ENCODE measurements at regions not wholly inside any gene's neighbourhood (a gene's known extent, or its start where the extent isn't known, plus 50 kb on each side); places are given as distances from the start of the nearest gene placed in this dataset.

DNA sequence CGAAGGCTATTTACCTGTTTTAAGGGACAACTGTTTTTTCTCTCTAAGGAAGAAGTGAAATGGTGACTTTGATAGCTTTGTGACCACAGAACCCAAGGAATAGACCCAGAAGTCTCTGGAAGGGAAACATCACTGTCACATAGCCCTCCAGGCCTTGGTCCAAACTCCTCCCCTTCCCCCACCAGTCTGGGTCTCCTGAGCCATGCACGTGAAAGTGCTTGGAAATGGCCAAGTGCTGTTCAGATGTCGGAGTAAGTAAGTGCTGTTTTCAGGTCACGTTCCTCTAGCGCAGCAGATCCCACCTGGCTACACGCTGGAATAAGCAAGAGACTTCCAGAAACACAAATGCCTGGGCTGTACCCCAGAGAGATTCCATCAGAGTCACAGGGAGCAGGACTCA is 73.0 kb upstream of the AFF3 start:
- TF ChIP-seq GATA3 (IDR thresholded peaks at IDR 0.05; ENCODE audit: low read depth, low read length): no peak
- TF ChIP-seq GATA2 (IDR thresholded peaks at IDR 0.05; ENCODE audit: low read depth, low read length): no peak
